AG10803 (cell line): ENCODE measurements at regions not wholly inside any gene's neighbourhood (a gene's known extent, or its start where the extent isn't known, plus 50 kb on each side); places are given as distances from the start of the nearest gene placed in this dataset.

Source experiments
- DNase-seq: peaks from one replicate; pipeline ENCODE4 v3.0.0; 2010; ENCODE audit warnings: low read depth
- H3K4me3 ChIP-seq: 2 replicates; pipeline ENCODE4 v1.5.1; 2011; ENCODE audit warnings: mild to moderate bottlenecking, low read length, control low read depth
- TF ChIP-seq, protein P1 (sequence below): conservative IDR thresholded peaks from 2 replicates; pipeline ENCODE4 v1.5.1; 2011; ENCODE audit warnings: mild to moderate bottlenecking, low read length, control low read depth, inconsistent platforms

GRCh38 chr15:39181940-39182339 is 398.9 kb upstream of the THBS1 start:
- H3K4me3 ChIP-seq, result no peak overlapping the region
- DNase-seq, result peak; percentile 96
- TF ChIP-seq, protein P1, sequence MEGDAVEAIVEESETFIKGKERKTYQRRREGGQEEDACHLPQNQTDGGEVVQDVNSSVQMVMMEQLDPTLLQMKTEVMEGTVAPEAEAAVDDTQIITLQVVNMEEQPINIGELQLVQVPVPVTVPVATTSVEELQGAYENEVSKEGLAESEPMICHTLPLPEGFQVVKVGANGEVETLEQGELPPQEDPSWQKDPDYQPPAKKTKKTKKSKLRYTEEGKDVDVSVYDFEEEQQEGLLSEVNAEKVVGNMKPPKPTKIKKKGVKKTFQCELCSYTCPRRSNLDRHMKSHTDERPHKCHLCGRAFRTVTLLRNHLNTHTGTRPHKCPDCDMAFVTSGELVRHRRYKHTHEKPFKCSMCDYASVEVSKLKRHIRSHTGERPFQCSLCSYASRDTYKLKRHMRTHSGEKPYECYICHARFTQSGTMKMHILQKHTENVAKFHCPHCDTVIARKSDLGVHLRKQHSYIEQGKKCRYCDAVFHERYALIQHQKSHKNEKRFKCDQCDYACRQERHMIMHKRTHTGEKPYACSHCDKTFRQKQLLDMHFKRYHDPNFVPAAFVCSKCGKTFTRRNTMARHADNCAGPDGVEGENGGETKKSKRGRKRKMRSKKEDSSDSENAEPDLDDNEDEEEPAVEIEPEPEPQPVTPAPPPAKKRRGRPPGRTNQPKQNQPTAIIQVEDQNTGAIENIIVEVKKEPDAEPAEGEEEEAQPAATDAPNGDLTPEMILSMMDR, result no peak

DNA sequence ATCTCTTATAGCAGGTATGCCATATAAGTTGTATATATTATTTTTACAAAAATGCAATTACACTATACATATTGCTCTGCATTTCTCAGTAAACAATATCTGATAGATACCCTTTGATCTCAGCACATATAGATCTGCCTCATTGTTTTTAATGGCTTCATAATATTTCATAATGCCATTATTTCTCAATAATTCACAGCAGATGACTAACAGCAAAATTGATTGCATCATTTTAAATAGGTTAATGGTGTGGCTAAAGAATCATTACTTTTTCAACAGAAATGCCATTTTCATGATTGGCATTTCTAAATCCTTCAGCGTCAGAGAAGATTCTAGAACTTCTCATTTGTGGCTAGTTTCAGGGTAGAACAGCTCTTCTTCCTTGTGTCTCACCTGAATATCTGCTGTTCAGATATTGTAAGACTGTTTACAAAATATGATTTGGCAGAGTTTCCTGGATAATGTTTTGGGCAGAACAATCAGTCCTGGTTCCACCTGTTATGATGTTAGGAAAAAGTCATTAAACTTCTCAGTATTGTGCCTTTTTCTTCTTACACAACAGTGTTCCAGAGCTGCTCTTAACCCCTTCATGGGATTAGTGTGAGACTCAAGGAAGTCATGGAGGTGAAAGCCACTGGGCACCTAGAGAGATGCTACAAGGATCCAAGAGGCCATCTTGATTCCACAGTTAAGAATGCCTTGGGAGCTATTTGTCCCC is 397.6 kb upstream of the THBS1 start:
- peak; percentile 28 for DNase-seq
- H3K4me3 ChIP-seq, result no peak overlapping the region
- TF ChIP-seq, protein P1, result no peak

DNA sequence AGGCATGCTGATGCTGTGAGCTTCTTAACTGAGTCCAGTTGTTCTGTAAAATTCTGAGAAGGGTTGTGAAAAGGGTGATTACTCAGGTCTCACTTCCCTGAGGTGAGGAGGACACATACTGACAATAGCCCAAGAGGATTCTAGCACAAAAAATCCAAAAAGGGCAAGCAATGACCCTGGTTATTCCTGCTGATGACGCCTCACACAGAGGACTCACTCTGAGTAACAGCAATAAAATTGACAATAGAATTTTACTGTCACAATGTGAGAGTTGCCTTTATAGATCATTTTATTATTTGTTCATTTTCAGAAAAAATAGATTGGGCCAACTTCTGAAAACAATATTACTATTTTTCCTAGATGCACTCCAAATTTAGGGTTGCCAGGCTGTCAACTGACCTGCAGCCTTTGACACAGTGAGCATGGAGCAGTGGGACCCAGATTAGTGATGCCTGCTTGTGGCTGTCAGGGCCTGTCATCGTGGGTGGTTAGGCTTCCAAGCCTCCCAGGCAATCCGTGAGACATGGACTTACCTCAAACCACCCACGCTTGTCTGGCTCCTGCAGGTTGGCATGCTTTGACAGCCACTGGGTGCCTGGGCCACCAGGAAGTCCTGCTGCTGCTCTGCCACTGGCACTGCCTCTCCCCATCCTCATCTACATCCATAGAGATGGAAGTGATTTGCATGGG is 396.0 kb upstream of the THBS1 start:
- DNase-seq, result no peak
- TF ChIP-seq, protein P1, result no peak
- no peak overlapping the region for H3K4me3 ChIP-seq

GRCh38 chr15:39188314-39188713 is 392.6 kb upstream of the THBS1 start:
- DNase-seq, result peak; percentile 87
- no peak overlapping the region for H3K4me3 ChIP-seq
- TF ChIP-seq, protein P1, result no peak

DNA sequence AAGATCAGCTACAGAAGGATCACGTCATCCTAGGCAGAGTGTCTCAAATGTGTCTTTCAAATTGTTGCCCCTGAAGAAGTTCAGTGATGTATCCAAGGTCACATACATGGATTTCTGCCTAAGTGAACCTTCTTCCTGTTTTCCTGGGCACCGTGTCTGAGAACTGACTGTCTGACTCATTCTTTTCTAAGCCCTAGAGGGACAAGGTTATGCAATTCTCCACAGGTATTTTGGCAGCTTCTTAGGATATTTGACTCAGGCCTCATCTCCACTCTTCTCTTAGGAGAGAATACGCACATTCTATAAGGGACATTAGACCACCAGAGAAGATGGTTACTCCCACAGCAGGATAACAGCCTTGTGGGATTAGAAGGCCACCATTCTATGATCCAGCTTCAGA is 391.9 kb upstream of the THBS1 start:
- no peak overlapping the region for H3K4me3 ChIP-seq
- TF ChIP-seq, protein P1, result no peak
- peak; percentile 98 for DNase-seq

- TF ChIP-seq, protein P1, result no peak
- DNase-seq, result peak; percentile 86
- no peak overlapping the region for H3K4me3 ChIP-seq
Observed at GRCh38 chr15:39191871-39192291, 389.0 kb upstream of the THBS1 start.

- DNase-seq, result no peak
- TF ChIP-seq, protein P1, result no peak
- H3K4me3 ChIP-seq, result no peak overlapping the region
Observed at GRCh38 chr15:39192351-39192750, 388.5 kb upstream of the THBS1 start.
